ENCODE measurements at regions not wholly inside any gene's neighbourhood (a gene's known extent, or its start where the extent isn't known, plus 50 kb on each side); places are given as distances from the start of the nearest gene placed in this dataset.

DNA sequence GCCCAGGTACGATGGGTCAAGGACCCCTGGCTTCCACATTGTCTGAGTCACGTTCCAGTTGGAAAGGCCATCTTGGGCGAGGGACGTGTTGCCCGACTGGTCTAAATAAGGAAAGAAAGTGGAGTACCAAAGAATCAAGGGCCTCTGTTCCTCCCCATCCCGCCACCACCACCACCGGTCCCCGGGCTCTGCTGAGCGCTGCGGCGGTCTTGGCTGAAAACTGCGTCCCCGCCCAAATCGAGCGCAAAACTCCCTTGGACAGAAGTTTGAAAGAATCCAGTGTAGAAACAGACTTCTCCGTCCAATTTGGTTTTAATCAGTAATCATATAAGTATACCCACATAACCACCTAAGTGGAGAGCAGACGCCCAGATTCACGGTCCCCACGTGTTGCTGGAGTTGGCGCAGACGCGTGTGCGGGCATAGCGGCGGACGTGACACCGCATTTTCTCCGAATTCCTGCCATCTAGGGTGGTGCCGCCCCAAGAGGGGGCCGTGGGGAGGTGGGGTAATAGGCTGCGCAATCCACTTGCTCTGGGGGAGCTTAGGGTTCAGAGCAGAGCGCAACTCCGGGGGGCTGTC lies 243.8 kb upstream of the TOPAZ1 start:
- Histone ChIP-seq H3K9me1 (ENCODE audit: insufficient read depth, low read length) (no peaks in the 10 kb centered on the region), H4K20me1 (ENCODE audit: insufficient read depth, low read length) (no peaks in the 10 kb centered on the region), H2AFZ (replicated peaks; ENCODE audit: low read length, poor library complexity) (peak overlapping the region; percentile 57), H3K9me3 (ENCODE audit: control insufficient read depth, insufficient read depth, low read length) (peaks cover 8% of the 10 kb centered on the region; the same call in 1 of the 2 replicates), H2BK20ac (ENCODE audit: low read depth, low read length) (no peak overlapping the region), H2BK15ac (ENCODE audit: low read depth, low read length) (no peak overlapping the region), H4K91ac (ENCODE audit: insufficient read depth, low read depth, low read length) (no peak overlapping the region), H3K4me1 (ENCODE audit: control insufficient read depth, insufficient read depth, low read length) (no peaks in the 10 kb centered on the region; the same call in 1 of the 2 replicates), H3K23ac (ENCODE audit: low read depth, low read length) (no peak overlapping the region), H3K4me3 (ENCODE audit: insufficient read depth, low read depth, low read length) (no peak overlapping the region), H2BK120ac (ENCODE audit: low read depth, low read length) (no peak overlapping the region), H2BK5ac (ENCODE audit: low read depth, low read length, poor library complexity, severe bottlenecking) (no peak overlapping the region), H4K8ac (ENCODE audit: low read depth in 2 of 2, low read length in 2 of 2) (no peak overlapping the region), H3K14ac (replicated peaks; ENCODE audit: low read depth, low read length) (no peak overlapping the region), H3K36me3 (ENCODE audit: control insufficient read depth, insufficient read depth, low read length) (no peaks in the 10 kb centered on the region), H3K4ac (ENCODE audit: low read depth, low read length) (no peak overlapping the region), H4K5ac (ENCODE audit: low read depth, low read length) (no peak overlapping the region), H3K79me1 (ENCODE audit: low read depth in 1 of 2, low read length in 2 of 2) (no peaks in the 10 kb centered on the region), H3K27ac (ENCODE audit: insufficient read depth, low read length) (no peak overlapping the region), H3K9ac (ENCODE audit: low read depth, low read length) (no peak overlapping the region), H3K27me3 (ENCODE audit: control insufficient read depth, insufficient read depth, low read length) (peaks cover 74% of the 10 kb centered on the region), H3K56ac (ENCODE audit: extremely low read depth, insufficient read depth, low read length) (no peak overlapping the region; the same call in 1 of the 2 replicates), H2AK5ac (ENCODE audit: low read depth, low read length) (no peak overlapping the region), H3K4me2 (ENCODE audit: low read depth, low read length) (no peak overlapping the region), H3K18ac (ENCODE audit: low read depth, low read length) (no peak overlapping the region), H2AK9ac (replicated peaks; ENCODE audit: low read depth, low read length, poor library complexity) (no peak overlapping the region)
- ChIA-PET POLR2A (ENCODE audit: unreplicated experiment) (no interaction called here), CTCF (no interaction called here)
- 3% methylated on average over 5 of the region's 33 CpGs; no CpG with 5 or more reads in 1 of the 2 experiments for WGBS, 2 experiments (ENCODE audit: extremely low coverage in 2 of 2, insufficient read length in 1 of 2)
- DNase-seq (no peak), ATAC-seq (ENCODE audit: low read depth) (no peak)
- TF ChIP-seq BHLHE40 (IDR thresholded peaks at IDR 0.05; ENCODE audit: low read depth, low read length) (no peak), CEBPB (IDR thresholded peaks at IDR 0.05; ENCODE audit: low read depth, low read length) (no peak), USF2 (IDR thresholded peaks at IDR 0.05; ENCODE audit: low read depth, low read length) (no peak), NFE2L2 (IDR thresholded peaks at IDR 0.05; ENCODE audit: low read depth, low read length) (no peak), FOS (IDR thresholded peaks at IDR 0.05; ENCODE audit: low read depth, low read length) (no peak)
- TF ChIP-seq, protein P1, sequence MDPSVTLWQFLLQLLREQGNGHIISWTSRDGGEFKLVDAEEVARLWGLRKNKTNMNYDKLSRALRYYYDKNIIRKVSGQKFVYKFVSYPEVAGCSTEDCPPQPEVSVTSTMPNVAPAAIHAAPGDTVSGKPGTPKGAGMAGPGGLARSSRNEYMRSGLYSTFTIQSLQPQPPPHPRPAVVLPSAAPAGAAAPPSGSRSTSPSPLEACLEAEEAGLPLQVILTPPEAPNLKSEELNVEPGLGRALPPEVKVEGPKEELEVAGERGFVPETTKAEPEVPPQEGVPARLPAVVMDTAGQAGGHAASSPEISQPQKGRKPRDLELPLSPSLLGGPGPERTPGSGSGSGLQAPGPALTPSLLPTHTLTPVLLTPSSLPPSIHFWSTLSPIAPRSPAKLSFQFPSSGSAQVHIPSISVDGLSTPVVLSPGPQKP (IDR thresholded peaks at IDR 0.05; ENCODE audit: borderline replicate concordance, low read depth, low read length): no peak
- dilution Hi-C loops (cut with HindIII; ENCODE audit: low sequenced_read_pairs, unreplicated experiment): no loop called here
- no TSS peak for BruUV-seq (replicated peaks)
- intact Hi-C loops (cut with micrococcal nuclease): loop anchor here (10.0 kb wide), 1 partner anchor 453 kb away; no protein-coding TSS in a partner anchor
- in situ Hi-C loops (cut with MboI; ENCODE audit: low sequenced_read_pairs): no loop called here

Data from IMR-90 (cell line).